H9 (cell line): ENCODE measurements at regions not wholly inside any gene's neighbourhood (a gene's known extent, or its start where the extent isn't known, plus 50 kb on each side); places are given as distances from the start of the nearest gene placed in this dataset.

Source experiments
- DNase-seq: peaks from one replicate; pipeline ENCODE4 v3.0.0-alpha.2; 2017
- H2AFZ ChIP-seq: one replicate; pipeline ENCODE4 v1.6.1; 2013; ENCODE audit warnings: mild to moderate bottlenecking, low read length, control low read depth, moderate library complexity
- H2AK5ac ChIP-seq: 2 replicates; pipeline ENCODE4 v1.6.1; 2013; ENCODE audit warnings: low read length, control low read depth, mixed read lengths; ENCODE audit not compliant: insufficient read length
- H2BK120ac ChIP-seq: one replicate; pipeline ENCODE4 v1.6.1; 2013; ENCODE audit warnings: low read depth, mild to moderate bottlenecking, low read length, control low read depth, inconsistent platforms; ENCODE audit not compliant: poor library complexity, severe bottlenecking
- H2BK12ac ChIP-seq: 2 replicates; pipeline ENCODE4 v1.6.1; 2013; ENCODE audit warnings: low read length, control low read depth, mixed read lengths, low read depth; ENCODE audit not compliant: insufficient read length
- H2BK15ac ChIP-seq: 2 replicates; pipeline ENCODE4 v1.6.1; 2013; ENCODE audit warnings: low read depth, low read length, control low read depth
- H2BK20ac ChIP-seq: one replicate; pipeline ENCODE4 v1.6.1; 2013; ENCODE audit warnings: low read depth, mild to moderate bottlenecking, low read length, control low read depth, inconsistent platforms; ENCODE audit not compliant: poor library complexity, severe bottlenecking
- H2BK5ac ChIP-seq: 2 replicates; pipeline ENCODE4 v1.6.1; 2013; ENCODE audit warnings: low read length, control low read depth, mixed read lengths; ENCODE audit not compliant: insufficient read length
- H3K14ac ChIP-seq: 2 replicates; pipeline ENCODE4 v1.6.1; 2013; ENCODE audit warnings: low read length, control low read depth; ENCODE audit not compliant: insufficient read depth
- H3K18ac ChIP-seq: 2 replicates; pipeline ENCODE4 v1.6.1; 2013; ENCODE audit warnings: low read depth, mild to moderate bottlenecking, mixed read lengths, low read length, control low read depth; ENCODE audit not compliant: insufficient read length
- H3K23ac ChIP-seq: 2 replicates; pipeline ENCODE4 v1.6.1; 2013; ENCODE audit warnings: low read length, control low read depth, mixed read lengths, low read depth; ENCODE audit not compliant: insufficient read length
- H3K23me2 ChIP-seq: 2 replicates; pipeline ENCODE4 v1.6.1; 2013; ENCODE audit warnings: low read depth, mild to moderate bottlenecking, mixed read lengths, low read length, control low read depth; ENCODE audit not compliant: insufficient read length, poor library complexity, severe bottlenecking
- H3K27ac ChIP-seq: 2 replicates; pipeline ENCODE4 v1.5.1; 2013; ENCODE audit warnings: low read length, control low read depth, mixed read lengths, low read depth; ENCODE audit not compliant: insufficient read length
- H3K27me3 ChIP-seq: 2 replicates; pipeline ENCODE4 v1.6.1; 2013; ENCODE audit warnings: low read length, control low read depth, inconsistent platforms; ENCODE audit not compliant: insufficient read depth
- H3K4ac ChIP-seq: 2 replicates; pipeline ENCODE4 v1.6.1; 2013; ENCODE audit warnings: low read depth, mild to moderate bottlenecking, control low read depth, inconsistent platforms, low read length, moderate library complexity
- H3K4me1 ChIP-seq: 2 replicates; pipeline ENCODE4 v1.6.1; 2013; ENCODE audit warnings: low read length, control low read depth, inconsistent platforms; ENCODE audit not compliant: insufficient read depth
- H3K4me2 ChIP-seq: 2 replicates; pipeline ENCODE4 v1.6.1; 2013; ENCODE audit warnings: low read length, control low read depth, mixed read lengths; ENCODE audit not compliant: insufficient read length, insufficient read depth
- H3K56ac ChIP-seq: 2 replicates; pipeline ENCODE4 v1.6.1; 2013; ENCODE audit warnings: low read depth, mild to moderate bottlenecking, mixed read lengths, low read length, control low read depth; ENCODE audit not compliant: insufficient read length
- H3K79me1 ChIP-seq: 2 replicates; pipeline ENCODE4 v1.6.1; 2013; ENCODE audit warnings: low read depth, mild to moderate bottlenecking, moderate library complexity, low read length, control low read depth, inconsistent platforms; ENCODE audit not compliant: insufficient read depth, poor library complexity, severe bottlenecking
- H3K79me2 ChIP-seq: 2 replicates; pipeline ENCODE4 v1.6.1; 2013; ENCODE audit warnings: low read length, control low read depth, inconsistent platforms; ENCODE audit not compliant: insufficient read depth
- H3K9ac ChIP-seq: 2 replicates; pipeline ENCODE4 v1.6.1; 2013; ENCODE audit warnings: low read length, control low read depth, mixed read lengths; ENCODE audit not compliant: insufficient read length; ENCODE audit errors: extremely low read depth
- H3K9me3 ChIP-seq: one replicate; pipeline ENCODE4 v1.6.1; 2013; ENCODE audit warnings: low read depth, low read length, inconsistent platforms; ENCODE audit not compliant: control insufficient read depth
- H3T11ph ChIP-seq: one replicate; pipeline ENCODE4 v1.6.1; 2013; ENCODE audit warnings: mild to moderate bottlenecking, low read length, control low read depth, inconsistent platforms
- H4K20me1 ChIP-seq: one replicate; pipeline ENCODE4 v1.6.1; 2013; ENCODE audit not compliant: control insufficient read depth, insufficient read length, insufficient read depth
- H4K5ac ChIP-seq: 2 replicates; pipeline ENCODE4 v1.6.1; 2013; ENCODE audit warnings: low read depth, mild to moderate bottlenecking, mixed read lengths, low read length, control low read depth; ENCODE audit not compliant: insufficient read length
- H4K8ac ChIP-seq: replicated peaks from 2 replicates; pipeline ENCODE4 v1.6.1; 2013; ENCODE audit warnings: low read length, control low read depth, mixed read lengths, low read depth; ENCODE audit not compliant: insufficient read length
- H4K91ac ChIP-seq: 2 replicates; pipeline ENCODE4 v1.6.1; 2013; ENCODE audit warnings: low read depth, mild to moderate bottlenecking, moderate library complexity, mixed read lengths, low read length, control low read depth; ENCODE audit not compliant: insufficient read length
- H3K27ac Mint-ChIP-seq, 3 experiments: 2 replicates in 2 of 3; 3 replicates in 1 of 3; pipeline ENCODE4 v1.8.0; 2020 to 2021; ENCODE audit warnings: mixed read lengths in 3 of 3, mild to moderate bottlenecking in 1 of 3, moderate library complexity in 1 of 3
- H3K27me3 Mint-ChIP-seq: 2 replicates; pipeline ENCODE4 v1.8.0; 2021; ENCODE audit warnings: low read depth, mild to moderate bottlenecking, moderate library complexity, mixed read lengths
- H3K36me3 Mint-ChIP-seq, 3 experiments: 2 replicates in 2 of 3; 3 replicates in 1 of 3; pipeline ENCODE4 v1.8.0; 2020 to 2021; ENCODE audit warnings: low read depth in 3 of 3, mixed read lengths in 3 of 3; ENCODE audit not compliant: insufficient read depth in 1 of 3
- H3K4me1 Mint-ChIP-seq, 2 experiments: 2 replicates each; pipeline ENCODE4 v1.8.0; 2020; ENCODE audit warnings: mixed read lengths in 2 of 2
- H3K4me3 Mint-ChIP-seq, 2 experiments: 2 replicates in 1 of 2; 3 replicates in 1 of 2; pipeline ENCODE4 v1.8.0; 2020 to 2021; ENCODE audit warnings: mild to moderate bottlenecking in 2 of 2, mixed read lengths in 2 of 2, moderate library complexity in 1 of 2
- H3K9me3 Mint-ChIP-seq, 2 experiments: 2 replicates in 1 of 2; 3 replicates in 1 of 2; pipeline ENCODE4 v1.8.0; 2020; ENCODE audit warnings: mild to moderate bottlenecking in 2 of 2, mixed read lengths in 2 of 2, moderate library complexity in 1 of 2
- whole genome bisulfite sequencing: extraction: QIAGEN DNeasy Blood & Tissue Kit; methylation state at CpG from one replicate; pipeline ENCODE4 v1.1.7; 2013; ENCODE audit warnings: missing lambda C conversion rate, low lambda C conversion rate, mixed read lengths; ENCODE audit not compliant: insufficient read length; ENCODE audit errors: extremely low coverage; 5-methylcytosine and 5-hydroxymethylcytosine counted together
- TF ChIP-seq, protein P1 (sequence below): fragments of 200-600 bp; sonication (generic); conservative IDR thresholded peaks from 3 replicates; pipeline ENCODE4 v1.8.0; 2021; ENCODE audit warnings: antibody characterized with exemption, mild to moderate bottlenecking

DNA sequence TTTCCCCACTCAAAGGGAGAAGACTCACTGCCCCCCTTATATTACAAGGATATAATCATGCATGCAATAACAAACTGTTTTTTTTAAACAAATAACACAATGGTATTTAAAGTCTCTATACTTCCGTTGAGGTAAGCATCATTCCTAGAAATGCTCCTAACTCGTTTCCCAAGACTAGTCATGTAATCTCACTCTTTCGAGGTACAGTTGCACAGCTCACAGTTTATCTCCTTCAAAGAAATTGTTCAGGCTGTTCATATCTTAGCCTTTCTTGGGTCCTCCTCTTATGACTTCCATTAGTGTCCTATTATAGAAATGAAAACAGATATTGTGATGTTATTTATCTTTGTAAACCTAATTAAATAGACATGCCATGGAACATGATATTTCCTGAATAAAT, 705.0 kb downstream of the KCNT2 start:
- H2BK5ac ChIP-seq, result no peak overlapping the region
- no peak overlapping the region for H3K14ac ChIP-seq
- Mint-ChIP-seq H3K4me3 (no peak overlapping the region), H3K4me1 (no peaks in the 10 kb centered on the region), H3K27me3 (no peaks in the 10 kb centered on the region), H3K9me3 (no peaks in the 10 kb centered on the region), H3K27ac (no peak overlapping the region), H3K36me3 (no peaks in the 10 kb centered on the region)
- H3K79me1 ChIP-seq, result no peaks in the 10 kb centered on the region
- TF ChIP-seq, protein P1, sequence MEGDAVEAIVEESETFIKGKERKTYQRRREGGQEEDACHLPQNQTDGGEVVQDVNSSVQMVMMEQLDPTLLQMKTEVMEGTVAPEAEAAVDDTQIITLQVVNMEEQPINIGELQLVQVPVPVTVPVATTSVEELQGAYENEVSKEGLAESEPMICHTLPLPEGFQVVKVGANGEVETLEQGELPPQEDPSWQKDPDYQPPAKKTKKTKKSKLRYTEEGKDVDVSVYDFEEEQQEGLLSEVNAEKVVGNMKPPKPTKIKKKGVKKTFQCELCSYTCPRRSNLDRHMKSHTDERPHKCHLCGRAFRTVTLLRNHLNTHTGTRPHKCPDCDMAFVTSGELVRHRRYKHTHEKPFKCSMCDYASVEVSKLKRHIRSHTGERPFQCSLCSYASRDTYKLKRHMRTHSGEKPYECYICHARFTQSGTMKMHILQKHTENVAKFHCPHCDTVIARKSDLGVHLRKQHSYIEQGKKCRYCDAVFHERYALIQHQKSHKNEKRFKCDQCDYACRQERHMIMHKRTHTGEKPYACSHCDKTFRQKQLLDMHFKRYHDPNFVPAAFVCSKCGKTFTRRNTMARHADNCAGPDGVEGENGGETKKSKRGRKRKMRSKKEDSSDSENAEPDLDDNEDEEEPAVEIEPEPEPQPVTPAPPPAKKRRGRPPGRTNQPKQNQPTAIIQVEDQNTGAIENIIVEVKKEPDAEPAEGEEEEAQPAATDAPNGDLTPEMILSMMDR, result no peak
- H3K4me1 ChIP-seq, result no peaks in the 10 kb centered on the region
- H3K27ac ChIP-seq, result no peak overlapping the region
- no peak overlapping the region for H3K23ac ChIP-seq
- H2AFZ ChIP-seq, result no peak overlapping the region
- no peak overlapping the region for H3K18ac ChIP-seq
- no peaks in the 10 kb centered on the region for H3K79me2 ChIP-seq
- H2AK5ac ChIP-seq, result no peak overlapping the region
- H2BK120ac ChIP-seq, result no peak overlapping the region
- no peak overlapping the region for H3K4me2 ChIP-seq
- WGBS, result no CpG with 5 or more reads among the region's 3 CpGs
- H4K8ac ChIP-seq, result no peak overlapping the region
- H2BK12ac ChIP-seq, result no peak overlapping the region
- DNase-seq, result no peak
- no peak overlapping the region for H4K5ac ChIP-seq
- no peak overlapping the region for H2BK15ac ChIP-seq
- no peak overlapping the region for H3T11ph ChIP-seq
- no peaks in the 10 kb centered on the region for H3K9me3 ChIP-seq
- H3K56ac ChIP-seq, result no peak overlapping the region
- no peak overlapping the region for H2BK20ac ChIP-seq
- no peaks in the 10 kb centered on the region for H4K20me1 ChIP-seq
- H3K4ac ChIP-seq, result no peak overlapping the region
- no peak overlapping the region for H3K9ac ChIP-seq
- H3K27me3 ChIP-seq, result no peaks in the 10 kb centered on the region
- H4K91ac ChIP-seq, result no peak overlapping the region
- no peaks in the 10 kb centered on the region for H3K23me2 ChIP-seq
